Endodermal cell (in vitro differentiated cells): ENCODE measurements at regions not wholly inside any gene's neighbourhood (a gene's known extent, or its start where the extent isn't known, plus 50 kb on each side); places are given as distances from the start of the nearest gene placed in this dataset.

Experiments
- DNase-seq: peaks from one replicate; pipeline ENCODE4 v3.0.0-alpha.2; 2017
- H3K27ac ChIP-seq: 2 replicates; pipeline ENCODE4 v1.5.1; 2013; ENCODE audit warnings: mild to moderate bottlenecking, low read depth, low read length, moderate library complexity
- H3K27me3 ChIP-seq: 2 replicates; pipeline ENCODE4 v1.6.1; 2013; ENCODE audit warnings: mild to moderate bottlenecking, low read length, moderate library complexity; ENCODE audit not compliant: insufficient read depth, control insufficient read depth, poor library complexity, severe bottlenecking
- H3K36me3 ChIP-seq: 2 replicates; pipeline ENCODE4 v1.7.0; 2013; ENCODE audit warnings: mild to moderate bottlenecking, low read length, moderate library complexity; ENCODE audit not compliant: control insufficient read depth, insufficient read depth
- H3K4me1 ChIP-seq: one replicate; pipeline ENCODE4 v1.7.0; 2013; ENCODE audit warnings: low read length; ENCODE audit not compliant: control insufficient read depth, insufficient read depth
- H3K4me3 ChIP-seq: 2 replicates; pipeline ENCODE4 v1.5.1; 2013; ENCODE audit warnings: mild to moderate bottlenecking, low read length, moderate library complexity
- H3K9ac ChIP-seq: 2 replicates; pipeline ENCODE4 v1.6.1; 2013; ENCODE audit warnings: mild to moderate bottlenecking, low read length, moderate library complexity; ENCODE audit not compliant: poor library complexity, severe bottlenecking; ENCODE audit errors: extremely low read depth
- H3K9me3 ChIP-seq: 2 replicates; pipeline ENCODE4 v1.6.1; 2013; ENCODE audit warnings: mild to moderate bottlenecking, low read length, moderate library complexity; ENCODE audit not compliant: control insufficient read depth
- H3K27ac Mint-ChIP-seq: 2 replicates; pipeline ENCODE4 v1.8.0; 2020; ENCODE audit warnings: mixed read lengths
- H3K27me3 Mint-ChIP-seq: 2 replicates; pipeline ENCODE4 v1.8.0; 2021; ENCODE audit warnings: mild to moderate bottlenecking, mixed read lengths; ENCODE audit not compliant: insufficient read depth
- H3K36me3 Mint-ChIP-seq: 2 replicates; pipeline ENCODE4 v1.8.0; 2020; ENCODE audit warnings: low read depth, mixed read lengths
- H3K4me1 Mint-ChIP-seq: 2 replicates; pipeline ENCODE4 v1.8.0; 2020; ENCODE audit warnings: mixed read lengths
- H3K4me3 Mint-ChIP-seq: 2 replicates; pipeline ENCODE4 v1.8.0; 2020; ENCODE audit warnings: mild to moderate bottlenecking, moderate library complexity, mixed read lengths
- H3K9me3 Mint-ChIP-seq: 2 replicates; pipeline ENCODE4 v1.8.0; 2020; ENCODE audit warnings: mild to moderate bottlenecking, mixed read lengths
- CTCF ChIP-seq: fragments of 200-600 bp; sonication (generic); conservative IDR thresholded peaks from 2 replicates; pipeline ENCODE4 v1.5.0; 2021; ENCODE audit warnings: antibody characterized with exemption, mild to moderate bottlenecking
- WGBS, 2 experiments: methylation state at CpG; one replicate each; pipeline versions ENCODE4 v1.1.5 to v1.1.7; 2013; ENCODE audit warnings: missing lambda C conversion rate in 2 of 2, mixed read lengths in 1 of 2; ENCODE audit not compliant: insufficient coverage in 1 of 2, insufficient read length in 1 of 2; 5-methylcytosine and 5-hydroxymethylcytosine counted together

GRCh38 chr7:111630862-111631261 is 68.6 kb upstream of the IMMP2L start:
- peaks cover 10% of the 10 kb centered on the region for H3K9me3 ChIP-seq
- H3K36me3 Mint-ChIP-seq, result no peaks in the 10 kb centered on the region
- no peak overlapping the region for H3K27ac ChIP-seq
- WGBS, 2 experiments, result 100% methylated on average over 1 of the region's 1 CpG; no CpG with 5 or more reads in 1 of the 2 experiments
- H3K9ac ChIP-seq, result no peak overlapping the region
- H3K27me3 Mint-ChIP-seq, result peaks cover 91% of the 10 kb centered on the region
- H3K9me3 Mint-ChIP-seq, result peaks cover 26% of the 10 kb centered on the region
- no peak overlapping the region for H3K4me3 Mint-ChIP-seq
- TF ChIP-seq CTCF, result no peak
- H3K4me3 ChIP-seq, result no peak overlapping the region
- DNase-seq, result no peak
- H3K27ac Mint-ChIP-seq, result no peak overlapping the region
- peaks cover 46% of the 10 kb centered on the region for H3K27me3 ChIP-seq
- no peaks in the 10 kb centered on the region for H3K36me3 ChIP-seq
- H3K4me1 Mint-ChIP-seq, result peaks cover 5% of the 10 kb centered on the region
- no peaks in the 10 kb centered on the region for H3K4me1 ChIP-seq

GRCh38 chr7:111622084-111622483 is 59.8 kb upstream of the IMMP2L start:
- 85 to 97% methylated on average over 3 to 4 of the region's 4 CpGs for WGBS, 2 experiments

More at GRCh38 chr7:111622084-111622483, 59.8 kb upstream of the IMMP2L start:
- Histone ChIP-seq H3K9ac (no peak overlapping the region), H3K4me1 (no peaks in the 10 kb centered on the region), H3K9me3 (no peaks in the 10 kb centered on the region), H3K27me3 (no peaks in the 10 kb centered on the region), H3K4me3 (no peak overlapping the region), H3K36me3 (no peaks in the 10 kb centered on the region), H3K27ac (no peak overlapping the region)
- no peak overlapping the region for H3K27ac Mint-ChIP-seq
- H3K4me1 Mint-ChIP-seq, result no peaks in the 10 kb centered on the region
- no peaks in the 10 kb centered on the region for H3K9me3 Mint-ChIP-seq
- no peaks in the 10 kb centered on the region for H3K36me3 Mint-ChIP-seq
- H3K27me3 Mint-ChIP-seq, result peaks cover 47% of the 10 kb centered on the region
- no peak for TF ChIP-seq CTCF
- no peak overlapping the region for H3K4me3 Mint-ChIP-seq
- DNase-seq, result no peak
